DND-41 (cell line): ENCODE measurements at regions not wholly inside any gene's neighbourhood (a gene's known extent, or its start where the extent isn't known, plus 50 kb on each side); places are given as distances from the start of the nearest gene placed in this dataset.

Source experiments
- ATAC-seq: fragments of 200-7000 bp; cut with Tn5 transposase; 3 replicates; pipeline ENCODE4 v1.9.1; 2021; ENCODE audit warnings: low read depth; ENCODE audit not compliant: insufficient read depth
- DNase-seq: peaks from one replicate; pipeline ENCODE4 v3.0.0-alpha.2; 2020
- H2AFZ ChIP-seq: 2 replicates; pipeline ENCODE4 v1.6.0; 2012; ENCODE audit warnings: low read depth, low read length
- H3K27ac ChIP-seq: 2 replicates; pipeline ENCODE4 v1.5.1; 2012; ENCODE audit warnings: low read length, inconsistent platforms
- H3K27me3 ChIP-seq: fragments of 200-600 bp; sonication (generic); 2 replicates; pipeline ENCODE4 v1.6.0; 2012; ENCODE audit warnings: low read length, mild to moderate bottlenecking, inconsistent platforms; ENCODE audit not compliant: insufficient read depth, poor library complexity
- H3K36me3 ChIP-seq: 2 replicates; pipeline ENCODE4 v1.5.1; 2012; ENCODE audit warnings: low read length, inconsistent platforms; ENCODE audit not compliant: insufficient read depth
- H3K4me1 ChIP-seq: 2 replicates; pipeline ENCODE4 v1.5.1; 2012; ENCODE audit warnings: mild to moderate bottlenecking, low read length; ENCODE audit not compliant: insufficient read depth
- H3K4me2 ChIP-seq: 2 replicates; pipeline ENCODE4 v1.6.0; 2012; ENCODE audit warnings: mild to moderate bottlenecking, moderate library complexity, low read length, inconsistent platforms; ENCODE audit not compliant: insufficient read depth
- H3K4me3 ChIP-seq, 2 experiments: fragments of 200-600 bp in 1 of 2; shearing (Covaris generic) in 1 of 2; 2 replicates each; pipeline ENCODE4 v1.5.1; 2012 to 2016; ENCODE audit warnings: inconsistent platforms in 2 of 2, low read length in 2 of 2, mild to moderate bottlenecking in 2 of 2, low read depth in 1 of 2, moderate library complexity in 1 of 2
- H3K79me2 ChIP-seq: 2 replicates; pipeline ENCODE4 v1.6.0; 2012; ENCODE audit warnings: low read length, inconsistent platforms; ENCODE audit not compliant: insufficient read depth
- H3K9ac ChIP-seq: 2 replicates; pipeline ENCODE4 v1.6.0; 2012; ENCODE audit warnings: low read depth, mild to moderate bottlenecking, inconsistent platforms, low read length, moderate library complexity
- H3K9me3 ChIP-seq: 2 replicates; pipeline ENCODE4 v1.5.1; 2012; ENCODE audit warnings: low read length, moderate library complexity, mild to moderate bottlenecking, inconsistent platforms; ENCODE audit not compliant: insufficient read depth, severe bottlenecking
- H4K20me1 ChIP-seq: 2 replicates; pipeline ENCODE4 v1.6.0; 2012; ENCODE audit warnings: low read length; ENCODE audit not compliant: insufficient read depth
- CTCF ChIP-seq: IDR thresholded peaks from 2 replicates; pipeline ENCODE4 v1.5.1; 2012; ENCODE audit warnings: borderline replicate concordance, low read length, moderate library complexity, mild to moderate bottlenecking; ENCODE audit not compliant: poor library complexity, severe bottlenecking; ENCODE audit errors: extremely low read depth
- EZH2 ChIP-seq: IDR thresholded peaks from 3 replicates; pipeline ENCODE4 v1.6.1; 2012; ENCODE audit warnings: borderline replicate concordance, low read depth, mild to moderate bottlenecking, moderate library complexity, low read length, inconsistent platforms; ENCODE audit not compliant: severe bottlenecking

GRCh38 chr21:35672313-35672712 lies 388.0 kb downstream of the SETD4 start:
- no peak overlapping the region for H2AFZ ChIP-seq
- no peak overlapping the region for H3K27ac ChIP-seq
- DNase-seq (no peak), ATAC-seq (no peak)
- no peak overlapping the region for H3K4me2 ChIP-seq
- no peaks in the 10 kb centered on the region for H3K9me3 ChIP-seq
- no peak overlapping the region for H3K4me3 ChIP-seq
- H4K20me1 ChIP-seq = no peaks in the 10 kb centered on the region
- TF ChIP-seq EZH2 = no peak
- no peak for TF ChIP-seq CTCF
- no peaks in the 10 kb centered on the region for H3K27me3 ChIP-seq
- H3K36me3 ChIP-seq = no peaks in the 10 kb centered on the region
- H3K4me1 ChIP-seq = peaks cover 18% of the 10 kb centered on the region
- no peak overlapping the region for H3K9ac ChIP-seq
- no peaks in the 10 kb centered on the region for H3K79me2 ChIP-seq

GRCh38 chr21:35664683-35665082 lies 395.6 kb downstream of the SETD4 start:
- H3K4me3 ChIP-seq = no peak overlapping the region
- no peaks in the 10 kb centered on the region for H3K4me1 ChIP-seq
- TF ChIP-seq CTCF (no peak), EZH2 (no peak)
- ATAC-seq (peak; percentile 72), DNase-seq (peak; percentile 24)
- H3K9me3 ChIP-seq = no peaks in the 10 kb centered on the region
- H4K20me1 ChIP-seq = no peaks in the 10 kb centered on the region
- H2AFZ ChIP-seq = no peak overlapping the region
- no peaks in the 10 kb centered on the region for H3K27me3 ChIP-seq
- no peaks in the 10 kb centered on the region for H3K36me3 ChIP-seq
- H3K9ac ChIP-seq = no peak overlapping the region
- no peaks in the 10 kb centered on the region for H3K79me2 ChIP-seq
- H3K27ac ChIP-seq = no peak overlapping the region
- no peak overlapping the region for H3K4me2 ChIP-seq

GRCh38 chr21:35663856-35664606 lies 396.3 kb downstream of the SETD4 start:
- Histone ChIP-seq H3K27me3 (no peaks in the 10 kb centered on the region), H3K4me1 (no peaks in the 10 kb centered on the region), H3K9me3 (no peaks in the 10 kb centered on the region), H3K4me3 (no peak overlapping the region), H3K36me3 (no peaks in the 10 kb centered on the region), H4K20me1 (no peaks in the 10 kb centered on the region), H3K9ac (no peak overlapping the region), H2AFZ (no peak overlapping the region), H3K4me2 (no peak overlapping the region), H3K79me2 (no peaks in the 10 kb centered on the region), H3K27ac (no peak overlapping the region)
- ATAC-seq (no peak), DNase-seq (no peak)
- TF ChIP-seq CTCF = no peak
- no peak for TF ChIP-seq EZH2
